PC-3 (cell line): ENCODE measurements at regions not wholly inside any gene's neighbourhood (a gene's known extent, or its start where the extent isn't known, plus 50 kb on each side); places are given as distances from the start of the nearest gene placed in this dataset.

ENCODE experiments used
- ATAC-seq: fragments of 200-7000 bp; cut with Tn5 transposase; 2 replicates; pipeline ENCODE4 v1.9.1; 2020; ENCODE audit warnings: mild to moderate bottlenecking, moderate library complexity
- BruUV-seq: library from RNA; stranded (reverse); fragments of 400-500 nt; replicated peaks from 2 replicates; lab custom pipeline; 2021; lab: Mats Ljungman, UMichigan
- CTCF ChIA-PET: fragments of 300-600 bp; sonication (Branson Sonifier 250); formaldehyde crosslinking; loops from one replicate; lab custom pipeline; 2022; ENCODE audit warnings: antibody characterized with exemption; lab: Charles Lee
- POLR2A ChIA-PET: fragments of 300-600 bp; sonication (Branson Sonifier 250); formaldehyde crosslinking; loops from one replicate; lab custom pipeline; 2022; ENCODE audit warnings: antibody characterized with exemption; ENCODE audit not compliant: unreplicated experiment; lab: Charles Lee
- DNase-seq: peaks from one replicate; pipeline ENCODE4 v3.0.0-alpha.2; 2015
- H2AFZ ChIP-seq: fragments of 300-600 bp; sonication (generic); 2 replicates; pipeline ENCODE4 v1.6.0; 2016; ENCODE audit warnings: antibody characterized with exemption, low read length
- H3F3A ChIP-seq: fragments of 300-600 bp; sonication (generic); one replicate; pipeline ENCODE4 v1.6.0; 2017; ENCODE audit warnings: antibody characterized with exemption, low read length, control low read depth, mild to moderate bottlenecking; ENCODE audit not compliant: unreplicated experiment
- H3K27ac ChIP-seq: fragments of 300-600 bp; sonication (generic); 2 replicates; pipeline ENCODE4 v1.5.1; 2016; ENCODE audit warnings: mild to moderate bottlenecking, low read length
- H3K27me3 ChIP-seq: fragments of 300-600 bp; sonication (generic); 2 replicates; pipeline ENCODE4 v1.6.1; 2016; ENCODE audit warnings: low read length, mixed read lengths
- H3K36me3 ChIP-seq: fragments of 300-600 bp; sonication (generic); 2 replicates; pipeline ENCODE4 v1.6.1; 2016; ENCODE audit warnings: low read depth, mixed run types, low read length, mixed read lengths
- H3K4me1 ChIP-seq: fragments of 300-600 bp; sonication (generic); 2 replicates; pipeline ENCODE4 v1.5.1; 2016; ENCODE audit warnings: low read length; ENCODE audit not compliant: insufficient read depth
- H3K4me2 ChIP-seq: fragments of 300-600 bp; sonication (generic); 2 replicates; pipeline ENCODE4 v1.6.0; 2016; ENCODE audit warnings: low read length
- H3K4me3 ChIP-seq: fragments of 300-600 bp; sonication (generic); 2 replicates; pipeline ENCODE4 v1.5.1; 2016; ENCODE audit warnings: mild to moderate bottlenecking, low read length, mixed read lengths
- H3K79me2 ChIP-seq: fragments of 300-600 bp; sonication (generic); 2 replicates; pipeline ENCODE4 v1.6.1; 2017; ENCODE audit warnings: low read length, mixed read lengths
- H3K9ac ChIP-seq: fragments of 300-600 bp; sonication (generic); 2 replicates; pipeline ENCODE4 v1.6.0; 2016; ENCODE audit warnings: mild to moderate bottlenecking, low read length
- H3K9me2 ChIP-seq: fragments of 300-600 bp; sonication (generic); replicated peaks from 2 replicates; pipeline ENCODE4 v1.6.1; 2016; ENCODE audit warnings: mixed run types, low read length, mixed read lengths
- H3K9me3 ChIP-seq: fragments of 300-600 bp; sonication (generic); 2 replicates; pipeline ENCODE4 v1.6.1; 2016; ENCODE audit warnings: low read length, mixed read lengths
- H4K20me1 ChIP-seq: fragments of 300-600 bp; sonication (generic); 2 replicates; pipeline ENCODE4 v1.6.1; 2016; ENCODE audit warnings: low read length, mixed read lengths
- EZH2 ChIP-seq: fragments of 300-600 bp; sonication (generic); IDR thresholded peaks from one replicate; pipeline ENCODE4 v1.6.1; 2017; ENCODE audit warnings: antibody characterized with exemption, mild to moderate bottlenecking, low read length; ENCODE audit not compliant: unreplicated experiment
- EZH2phosphoT487 ChIP-seq: fragments of 300-600 bp; sonication (generic); IDR thresholded peaks from 2 replicates; pipeline ENCODE4 v1.6.1; 2018; ENCODE audit warnings: mild to moderate bottlenecking, antibody characterized with exemption, low read length, borderline replicate concordance
- intact Hi-C: fragments of 100-400 bp; cut with micrococcal nuclease; formaldehyde crosslinking; loops from 2 replicates; pipeline ENCODE4 v1.9.0; 2023
- TF ChIP-seq, protein P1 (sequence below): fragments of 300-600 bp; sonication (generic); conservative IDR thresholded peaks from 2 replicates; pipeline ENCODE4 v1.5.1; 2017; ENCODE audit warnings: antibody characterized with exemption, low read depth, mild to moderate bottlenecking, low read length

DNA sequence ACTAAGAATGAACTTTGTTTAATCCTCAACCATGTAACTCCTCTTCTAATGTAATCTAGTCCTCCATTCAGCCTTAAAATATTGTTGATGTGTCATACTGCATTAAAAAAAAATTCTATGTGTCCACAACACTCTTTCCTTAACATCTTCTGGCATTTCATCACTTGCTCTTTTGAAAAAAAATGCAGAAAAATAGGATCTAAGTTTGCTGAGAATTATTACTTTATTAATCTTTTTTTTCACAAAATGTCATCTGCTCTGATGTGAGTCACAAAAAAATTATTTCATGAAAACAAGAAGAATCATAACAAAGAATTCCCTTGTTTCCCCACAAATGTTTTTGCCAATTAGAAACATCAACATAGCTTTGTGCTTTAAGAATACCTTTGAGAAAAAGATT lies 410.1 kb upstream of the MGAT4C start:
- no peaks in the 10 kb centered on the region for H3K9me2 ChIP-seq
- H3K27me3 ChIP-seq: no peaks in the 10 kb centered on the region
- POLR2A ChIA-PET: no interaction called here
- TF ChIP-seq, protein P1, sequence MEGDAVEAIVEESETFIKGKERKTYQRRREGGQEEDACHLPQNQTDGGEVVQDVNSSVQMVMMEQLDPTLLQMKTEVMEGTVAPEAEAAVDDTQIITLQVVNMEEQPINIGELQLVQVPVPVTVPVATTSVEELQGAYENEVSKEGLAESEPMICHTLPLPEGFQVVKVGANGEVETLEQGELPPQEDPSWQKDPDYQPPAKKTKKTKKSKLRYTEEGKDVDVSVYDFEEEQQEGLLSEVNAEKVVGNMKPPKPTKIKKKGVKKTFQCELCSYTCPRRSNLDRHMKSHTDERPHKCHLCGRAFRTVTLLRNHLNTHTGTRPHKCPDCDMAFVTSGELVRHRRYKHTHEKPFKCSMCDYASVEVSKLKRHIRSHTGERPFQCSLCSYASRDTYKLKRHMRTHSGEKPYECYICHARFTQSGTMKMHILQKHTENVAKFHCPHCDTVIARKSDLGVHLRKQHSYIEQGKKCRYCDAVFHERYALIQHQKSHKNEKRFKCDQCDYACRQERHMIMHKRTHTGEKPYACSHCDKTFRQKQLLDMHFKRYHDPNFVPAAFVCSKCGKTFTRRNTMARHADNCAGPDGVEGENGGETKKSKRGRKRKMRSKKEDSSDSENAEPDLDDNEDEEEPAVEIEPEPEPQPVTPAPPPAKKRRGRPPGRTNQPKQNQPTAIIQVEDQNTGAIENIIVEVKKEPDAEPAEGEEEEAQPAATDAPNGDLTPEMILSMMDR: no peak
- TF ChIP-seq EZH2phosphoT487 (no peak), EZH2 (no peak)
- no peak for ATAC-seq
- no peaks in the 10 kb centered on the region for H3K9me3 ChIP-seq
- no peak for DNase-seq
- no TSS peak for BruUV-seq
- no peaks in the 10 kb centered on the region for H4K20me1 ChIP-seq
- no peaks in the 10 kb centered on the region for H3K36me3 ChIP-seq
- no peaks in the 10 kb centered on the region for H3K79me2 ChIP-seq
- no peak overlapping the region for H3K4me3 ChIP-seq
- H3K27ac ChIP-seq: no peak overlapping the region
- H3K4me1 ChIP-seq: peaks cover 36% of the 10 kb centered on the region
- H3K4me2 ChIP-seq: no peak overlapping the region
- H3K9ac ChIP-seq: no peak overlapping the region
- CTCF ChIA-PET: no interaction called here
- intact Hi-C loops: loop anchor here (10.0 kb wide), 1 partner anchor 402 kb away; no protein-coding TSS in a partner anchor
- no peak overlapping the region for H2AFZ ChIP-seq
- H3F3A ChIP-seq: no peaks in the 10 kb centered on the region

DNA sequence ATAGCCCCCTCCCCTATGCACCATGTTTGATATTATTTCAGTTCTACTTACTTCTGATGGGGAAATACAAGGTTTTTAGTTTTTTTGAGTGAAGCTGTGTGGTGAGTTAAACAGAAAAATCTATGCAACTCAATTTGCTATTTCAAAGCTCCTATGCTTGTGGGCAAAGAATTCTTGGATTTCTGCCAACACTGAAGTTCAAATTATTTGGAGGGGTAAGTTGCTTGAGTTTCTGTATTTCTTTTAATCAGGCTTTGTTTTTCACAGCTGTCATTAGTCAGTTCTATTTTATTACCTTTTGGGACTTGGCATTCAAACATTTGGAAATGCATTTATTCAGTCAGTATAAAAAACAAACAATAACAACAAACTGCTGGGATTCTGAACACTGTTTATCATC lies 407.5 kb upstream of the MGAT4C start:
- Histone ChIP-seq H3K9me2 (no peaks in the 10 kb centered on the region), H3K27me3 (no peaks in the 10 kb centered on the region), H3F3A (no peaks in the 10 kb centered on the region), H3K9me3 (no peaks in the 10 kb centered on the region), H4K20me1 (no peaks in the 10 kb centered on the region), H3K4me2 (no peak overlapping the region), H3K79me2 (no peaks in the 10 kb centered on the region), H2AFZ (no peak overlapping the region), H3K4me3 (no peak overlapping the region), H3K4me1 (peaks cover 32% of the 10 kb centered on the region), H3K9ac (no peak overlapping the region), H3K27ac (no peak overlapping the region), H3K36me3 (no peaks in the 10 kb centered on the region)
- intact Hi-C loops: loop anchor here (10.0 kb wide), 1 partner anchor 399 kb away; no protein-coding TSS in a partner anchor
- no peak for ATAC-seq
- DNase-seq: no peak
- BruUV-seq: no TSS peak
- ChIA-PET POLR2A (no interaction called here), CTCF (no interaction called here)
- no peak for TF ChIP-seq EZH2phosphoT487

DNA sequence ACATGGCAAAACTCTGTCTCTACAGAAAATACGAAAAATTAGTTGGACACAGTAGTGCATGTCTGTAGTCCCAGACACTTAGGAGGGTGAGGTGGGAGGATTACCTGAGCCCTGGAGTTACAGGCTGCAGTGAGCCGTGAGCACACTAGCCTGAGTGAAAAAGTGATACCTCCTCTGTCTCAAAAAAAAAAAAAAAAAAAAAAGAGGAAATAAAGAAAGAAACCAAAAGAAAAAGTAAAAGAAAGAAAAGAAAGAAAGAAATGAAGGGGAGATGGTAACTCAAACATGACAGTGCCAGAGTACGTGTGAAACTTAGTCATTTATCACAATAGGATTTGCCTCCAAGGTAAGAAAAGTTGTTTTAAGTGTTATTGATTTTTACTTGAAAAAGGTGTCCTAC lies 407.0 kb upstream of the MGAT4C start:
- peaks cover 27% of the 10 kb centered on the region for H3K4me1 ChIP-seq
- no peak overlapping the region for H3K4me3 ChIP-seq
- no peaks in the 10 kb centered on the region for H3K36me3 ChIP-seq
- H3F3A ChIP-seq: no peaks in the 10 kb centered on the region
- H3K27me3 ChIP-seq: no peaks in the 10 kb centered on the region
- H3K9me2 ChIP-seq: no peaks in the 10 kb centered on the region
- no TSS peak for BruUV-seq
- H3K27ac ChIP-seq: no peak overlapping the region
- H4K20me1 ChIP-seq: no peaks in the 10 kb centered on the region
- ATAC-seq (no peak), DNase-seq (no peak)
- H3K9ac ChIP-seq: no peak overlapping the region
- H3K79me2 ChIP-seq: no peaks in the 10 kb centered on the region
- intact Hi-C loops: loop anchor here (10.0 kb wide), 1 partner anchor 398 kb away; no protein-coding TSS in a partner anchor
- H2AFZ ChIP-seq: no peak overlapping the region
- no peak for TF ChIP-seq EZH2
- no peak for TF ChIP-seq EZH2phosphoT487
- POLR2A ChIA-PET: no interaction called here
- no peaks in the 10 kb centered on the region for H3K9me3 ChIP-seq
- H3K4me2 ChIP-seq: no peak overlapping the region
- CTCF ChIA-PET: no interaction called here

DNA sequence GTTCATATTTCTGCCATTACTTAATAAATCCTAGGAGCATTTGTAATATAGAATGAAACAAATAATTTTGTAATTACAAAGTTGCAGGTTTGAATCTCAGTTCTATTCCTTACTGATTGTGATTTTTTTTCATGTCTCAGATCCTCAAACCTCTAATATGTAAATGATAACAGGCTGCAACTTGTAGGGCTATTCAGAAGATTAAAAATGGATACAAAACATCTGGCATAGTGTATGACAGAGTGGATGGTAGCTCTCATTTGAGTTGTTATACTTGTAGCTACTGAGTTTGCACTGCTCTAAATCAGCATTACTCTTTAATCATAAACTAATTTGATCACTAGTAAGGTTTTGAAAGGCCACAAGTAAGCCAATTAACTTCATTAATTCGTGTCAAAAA lies 406.3 kb upstream of the MGAT4C start:
- CTCF ChIA-PET: no interaction called here
- no peak overlapping the region for H3K4me3 ChIP-seq
- no peak for DNase-seq
- H4K20me1 ChIP-seq: no peaks in the 10 kb centered on the region
- BruUV-seq: no TSS peak
- no peak overlapping the region for H3K4me2 ChIP-seq
- H3F3A ChIP-seq: no peaks in the 10 kb centered on the region
- no peaks in the 10 kb centered on the region for H3K27me3 ChIP-seq
- H3K79me2 ChIP-seq: no peaks in the 10 kb centered on the region
- H3K9me2 ChIP-seq: no peaks in the 10 kb centered on the region
- no peak for ATAC-seq
- intact Hi-C loops: loop anchor here (10.0 kb wide), 1 partner anchor 398 kb away; no protein-coding TSS in a partner anchor
- POLR2A ChIA-PET: no interaction called here
- H3K36me3 ChIP-seq: no peaks in the 10 kb centered on the region
- peaks cover 20% of the 10 kb centered on the region for H3K4me1 ChIP-seq
- no peak for TF ChIP-seq EZH2
- TF ChIP-seq, protein P1: no peak
- no peak for TF ChIP-seq EZH2phosphoT487
- no peak overlapping the region for H3K27ac ChIP-seq
- no peaks in the 10 kb centered on the region for H3K9me3 ChIP-seq
- H2AFZ ChIP-seq: no peak overlapping the region
- no peak overlapping the region for H3K9ac ChIP-seq
